GM18505 (cell line): ENCODE measurements at regions not wholly inside any gene's neighbourhood (a gene's known extent, or its start where the extent isn't known, plus 50 kb on each side); places are given as distances from the start of the nearest gene placed in this dataset.
"Not testable (repeated sequence)": the region's sequence is repeated elsewhere in the genome, so short reads cannot be mapped to it uniquely, and the experiment has no call there.

ENCODE experiments used
- ATAC-seq: cut with Tn5 transposase; IDR thresholded peaks from one replicate; pipeline ENCODE4 v1.9.1; 2021; ENCODE audit not compliant: unreplicated experiment
- POLR2A ChIP-seq: IDR thresholded peaks from 4 replicates; pipeline ENCODE4 v1.6.1; 2011; ENCODE audit warnings: borderline replicate concordance; ENCODE audit not compliant: insufficient read depth, insufficient read length; ENCODE audit errors: extremely low read depth

GRCh38 chr1:234821840-234822239, 211.9 kb upstream of the IRF2BP2 start:
- TF ChIP-seq POLR2A = no peak
- no peak for ATAC-seq

GRCh38 chr1:234820597-234820996, 210.6 kb upstream of the IRF2BP2 start:
- TF ChIP-seq POLR2A = no peak
- ATAC-seq = no peak

GRCh38 chr1:234819845-234820244, 209.9 kb upstream of the IRF2BP2 start:
- not testable (repeated sequence) for ATAC-seq

GRCh38 chr1:234818040-234818387, 208.0 kb upstream of the IRF2BP2 start:
- ATAC-seq = not testable (repeated sequence)

DNA sequence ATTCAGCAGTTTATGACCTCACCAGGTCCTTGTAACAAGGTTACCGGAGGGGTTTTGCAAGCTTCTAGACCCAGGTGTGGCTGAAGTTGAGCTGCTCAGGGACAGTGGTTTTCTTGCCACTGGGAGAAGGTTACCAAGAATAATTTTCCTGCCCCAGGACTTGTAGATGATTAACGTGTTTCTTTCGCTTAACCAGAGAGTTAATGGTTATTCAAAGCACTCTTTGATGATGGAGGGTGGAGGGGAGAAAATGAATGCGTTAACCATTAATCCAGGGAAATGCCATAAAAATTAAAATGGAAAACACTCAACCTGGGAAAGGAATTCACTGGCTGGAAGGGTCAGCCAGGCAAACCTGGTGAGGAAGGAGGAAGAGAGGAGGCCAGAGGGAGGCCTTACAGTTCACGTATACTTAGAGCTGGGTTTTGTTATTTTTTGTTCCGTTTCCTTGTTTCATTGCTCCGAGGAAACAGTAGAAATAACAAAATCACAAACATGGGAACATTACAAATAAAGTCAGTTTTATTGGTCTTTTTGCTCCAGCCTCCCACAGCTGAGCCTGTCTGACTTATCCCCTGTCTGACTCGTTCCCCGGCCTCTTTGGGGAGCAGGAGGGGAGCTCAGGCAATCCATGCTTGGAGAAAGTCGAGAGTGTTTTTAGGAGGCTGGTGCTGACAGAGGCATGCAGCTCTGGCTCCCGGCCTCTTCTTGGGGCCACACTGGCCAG, 207.5 kb upstream of the IRF2BP2 start:
- ATAC-seq = not testable (repeated sequence)

DNA sequence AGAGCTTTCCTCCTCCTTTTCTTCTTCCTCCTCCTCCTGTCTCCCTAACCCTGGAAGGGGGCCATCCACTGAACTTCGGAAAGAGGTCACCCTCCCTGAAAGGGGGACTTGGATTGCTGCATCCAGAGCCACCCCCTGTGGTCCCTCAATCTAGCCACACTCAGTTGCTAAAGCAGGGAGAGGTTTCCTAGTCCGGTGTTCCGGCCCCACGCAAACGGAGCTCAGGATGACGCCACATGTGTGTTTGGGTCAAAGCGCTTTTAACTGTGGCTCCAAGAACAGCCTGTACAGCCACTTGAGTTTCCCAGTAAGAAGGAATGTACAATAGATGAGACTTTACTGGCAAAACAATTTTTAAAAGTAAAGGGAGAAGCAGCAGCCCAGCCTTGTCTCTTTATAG, 206.9 kb upstream of the IRF2BP2 start:
- ATAC-seq = not testable (repeated sequence)

DNA sequence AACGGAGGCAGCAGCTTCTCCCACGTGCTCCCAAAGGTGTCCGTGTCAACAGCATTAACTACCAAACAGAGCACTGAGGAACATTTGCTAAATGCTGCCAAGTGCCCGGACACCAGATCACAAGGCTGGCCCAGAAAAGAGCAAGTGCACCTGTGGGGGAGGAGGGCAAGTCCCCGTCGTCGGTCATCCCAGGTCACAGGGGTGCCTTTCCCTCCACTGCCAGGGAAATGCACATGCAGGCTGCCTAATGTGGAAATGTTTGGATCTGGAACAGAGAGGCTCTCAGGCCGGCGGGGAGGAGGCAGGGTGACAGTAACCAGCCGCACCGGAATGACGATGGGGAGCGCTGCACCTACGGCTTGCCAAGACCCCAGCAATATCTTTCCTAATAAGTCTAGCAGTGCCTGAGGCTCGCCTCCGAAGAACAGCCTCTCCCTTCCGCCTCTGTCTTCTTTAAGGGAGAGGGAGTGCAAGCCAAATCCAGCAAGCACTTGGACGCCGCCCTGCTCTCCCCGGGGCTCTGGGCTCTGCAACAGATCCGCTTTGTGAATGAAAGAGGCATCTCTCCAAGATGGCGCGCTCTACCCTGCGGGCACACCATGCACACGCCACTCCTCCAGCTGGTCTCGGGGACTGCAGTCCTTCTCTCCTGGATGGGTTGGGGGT, 206.3 kb upstream of the IRF2BP2 start:
- not testable (repeated sequence) for ATAC-seq

DNA sequence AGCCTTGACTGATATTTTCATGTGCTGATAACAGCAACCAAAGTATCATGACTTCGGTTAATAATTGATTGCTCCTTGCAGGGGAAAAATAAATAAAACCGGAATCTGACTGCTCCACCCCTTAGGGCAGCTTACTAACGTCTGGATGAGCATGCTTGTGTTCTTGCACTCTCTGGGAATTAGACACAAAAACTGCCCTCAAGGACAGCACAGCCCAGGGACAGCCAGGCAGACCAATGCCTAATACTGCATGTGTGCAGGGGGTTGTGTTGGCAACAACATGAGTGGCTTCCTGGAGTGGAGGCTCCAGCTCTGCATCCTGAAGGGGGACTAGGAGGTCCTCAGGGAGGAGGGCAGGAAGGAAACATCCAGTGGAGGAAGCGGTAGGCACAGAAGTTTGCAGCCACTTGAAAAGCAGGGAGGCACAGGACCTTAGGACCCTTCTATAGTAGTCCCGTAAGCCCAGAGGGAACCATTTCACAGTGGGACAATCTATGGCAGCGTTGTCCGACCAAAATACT, 205.4 kb upstream of the IRF2BP2 start:
- not testable (repeated sequence) for ATAC-seq

DNA sequence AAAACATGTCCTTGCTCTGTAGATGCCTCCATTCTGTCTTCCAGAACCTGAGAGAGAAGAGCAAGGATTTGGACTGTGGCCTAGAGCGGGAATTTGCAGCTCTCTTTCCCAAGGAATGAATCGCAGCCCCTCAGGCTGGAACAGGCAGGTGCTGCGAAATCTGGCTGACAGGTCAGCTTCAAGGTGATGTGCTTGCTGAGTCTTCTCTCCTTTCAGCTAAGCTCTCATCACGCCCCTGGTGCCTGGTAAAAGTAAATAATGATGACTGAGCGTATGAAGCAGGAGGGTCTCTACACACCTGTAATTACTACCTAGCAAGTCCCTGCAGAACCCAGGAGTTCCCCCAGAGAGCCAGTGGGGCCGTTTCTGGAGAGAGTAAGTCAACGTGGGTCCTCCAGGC, 204.3 kb upstream of the IRF2BP2 start:
- ATAC-seq = not testable (repeated sequence)

- not testable (repeated sequence) for ATAC-seq
These were observed 201.8 kb upstream of the IRF2BP2 start for GRCh38 chr1:234811824-234812223.

- not testable (repeated sequence) for ATAC-seq
These were observed 200.7 kb upstream of the IRF2BP2 start for GRCh38 chr1:234810726-234811125.

DNA sequence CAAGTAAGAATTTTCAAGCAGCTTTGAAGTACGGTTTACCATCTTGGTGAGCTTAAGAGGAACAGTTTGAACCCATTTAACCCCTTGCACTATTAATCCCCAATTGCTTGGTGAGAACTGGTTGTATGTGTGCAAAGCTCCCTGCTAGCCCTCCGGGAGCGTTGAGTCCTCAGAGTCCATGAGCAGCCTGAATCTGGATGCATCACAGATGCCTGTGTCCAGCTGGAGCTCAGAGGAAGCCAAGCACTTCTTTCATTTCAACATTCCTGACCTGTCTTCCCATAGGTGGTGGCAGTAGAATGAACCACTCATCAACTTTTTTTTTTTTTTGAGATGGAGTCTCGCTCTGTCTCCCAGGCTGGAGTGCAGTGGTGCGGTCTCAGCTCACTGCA, 199.9 kb upstream of the IRF2BP2 start:
- not testable (repeated sequence) for ATAC-seq

GRCh38 chr1:234808943-234809853, 199.2 kb upstream of the IRF2BP2 start:
- ATAC-seq = not testable (repeated sequence)

DNA sequence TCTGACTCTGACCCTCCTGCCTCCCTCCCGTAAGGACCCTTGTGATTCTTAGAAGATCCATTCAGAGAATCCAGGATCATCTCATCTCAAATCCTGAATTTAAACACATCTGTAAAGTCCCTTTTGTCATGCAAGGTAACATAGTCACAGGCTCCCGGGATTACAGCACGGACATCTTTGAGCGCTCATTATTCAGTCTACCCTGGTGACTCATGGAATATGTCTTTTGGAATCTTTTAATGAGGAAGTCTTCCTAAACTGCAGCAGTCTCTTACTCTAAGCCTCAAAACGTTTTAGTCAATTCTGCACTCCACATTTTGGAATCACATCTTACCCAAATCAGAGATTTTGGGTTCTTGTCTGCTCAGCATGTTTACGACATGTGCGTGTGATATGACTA, 198.5 kb upstream of the IRF2BP2 start:
- ATAC-seq = not testable (repeated sequence)

DNA sequence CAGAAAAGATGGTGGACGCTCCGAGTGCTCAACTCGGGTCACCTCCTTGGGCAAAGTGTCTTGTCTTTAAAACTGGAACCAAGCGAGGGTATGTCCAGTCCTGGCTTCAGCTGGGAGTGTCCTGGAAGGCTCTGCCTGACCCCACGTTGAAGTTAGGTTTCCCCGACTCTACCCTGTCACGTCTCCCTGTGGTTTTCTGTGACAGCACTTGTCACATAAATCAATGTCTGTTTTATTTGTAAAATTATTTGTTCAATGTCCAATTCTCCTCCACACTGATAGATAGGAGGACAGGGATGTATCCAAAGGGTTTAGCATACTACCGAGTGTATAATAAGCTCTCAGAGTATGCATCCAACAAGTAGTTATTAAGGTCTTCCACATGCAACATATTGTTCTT, 197.7 kb upstream of the IRF2BP2 start:
- ATAC-seq = not testable (repeated sequence)

DNA sequence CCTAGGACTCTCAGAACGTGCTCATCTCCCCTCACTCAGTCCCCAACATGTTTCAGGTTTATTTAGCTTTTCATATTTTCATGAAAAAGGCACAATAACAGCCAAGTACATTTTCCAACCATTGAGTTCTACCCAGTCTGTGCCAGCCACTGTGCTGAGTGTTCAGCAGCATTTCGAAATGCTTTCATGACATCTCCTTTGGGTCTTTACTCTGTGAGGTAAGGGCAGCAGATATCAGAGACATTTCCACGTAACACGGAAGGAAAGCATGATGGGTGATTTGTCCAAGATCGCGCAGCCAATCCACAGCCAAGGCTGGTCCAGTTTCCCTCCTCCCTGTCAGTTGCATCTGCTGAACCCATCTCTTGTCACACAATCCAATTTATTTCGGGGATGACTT, 192.6 kb upstream of the IRF2BP2 start:
- not testable (repeated sequence) for ATAC-seq

GRCh38 chr1:234801636-234802035, 191.7 kb upstream of the IRF2BP2 start:
- not testable (repeated sequence) for ATAC-seq

- ATAC-seq = not testable (repeated sequence)
These were observed 191.2 kb upstream of the IRF2BP2 start for GRCh38 chr1:234801147-234801546.

DNA sequence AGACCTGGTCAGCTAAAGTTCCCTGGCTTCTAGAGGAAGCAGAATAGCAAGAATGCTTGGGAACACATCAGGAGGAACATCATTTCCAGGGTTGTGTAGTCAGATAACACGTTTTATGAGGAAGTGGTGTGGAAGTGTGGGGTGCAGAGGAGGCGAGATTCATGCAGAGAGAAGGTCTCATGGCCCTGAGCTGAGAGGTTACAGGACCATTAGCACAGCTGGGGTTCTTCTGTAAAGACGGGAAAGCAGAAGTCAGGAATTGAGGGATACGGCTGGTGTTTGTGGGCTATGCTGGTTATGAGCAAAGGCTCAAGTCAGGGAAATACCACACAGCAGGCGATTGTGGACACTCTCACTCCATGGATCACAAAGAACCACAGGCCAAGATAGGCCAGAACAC, 190.6 kb upstream of the IRF2BP2 start:
- not testable (repeated sequence) for ATAC-seq

GRCh38 chr1:234799021-234799689, 189.2 kb upstream of the IRF2BP2 start:
- ATAC-seq = not testable (repeated sequence)
